ENCODE measurements at regions not wholly inside any gene's neighbourhood (a gene's known extent, or its start where the extent isn't known, plus 50 kb on each side); places are given as distances from the start of the nearest gene placed in this dataset.

DNA sequence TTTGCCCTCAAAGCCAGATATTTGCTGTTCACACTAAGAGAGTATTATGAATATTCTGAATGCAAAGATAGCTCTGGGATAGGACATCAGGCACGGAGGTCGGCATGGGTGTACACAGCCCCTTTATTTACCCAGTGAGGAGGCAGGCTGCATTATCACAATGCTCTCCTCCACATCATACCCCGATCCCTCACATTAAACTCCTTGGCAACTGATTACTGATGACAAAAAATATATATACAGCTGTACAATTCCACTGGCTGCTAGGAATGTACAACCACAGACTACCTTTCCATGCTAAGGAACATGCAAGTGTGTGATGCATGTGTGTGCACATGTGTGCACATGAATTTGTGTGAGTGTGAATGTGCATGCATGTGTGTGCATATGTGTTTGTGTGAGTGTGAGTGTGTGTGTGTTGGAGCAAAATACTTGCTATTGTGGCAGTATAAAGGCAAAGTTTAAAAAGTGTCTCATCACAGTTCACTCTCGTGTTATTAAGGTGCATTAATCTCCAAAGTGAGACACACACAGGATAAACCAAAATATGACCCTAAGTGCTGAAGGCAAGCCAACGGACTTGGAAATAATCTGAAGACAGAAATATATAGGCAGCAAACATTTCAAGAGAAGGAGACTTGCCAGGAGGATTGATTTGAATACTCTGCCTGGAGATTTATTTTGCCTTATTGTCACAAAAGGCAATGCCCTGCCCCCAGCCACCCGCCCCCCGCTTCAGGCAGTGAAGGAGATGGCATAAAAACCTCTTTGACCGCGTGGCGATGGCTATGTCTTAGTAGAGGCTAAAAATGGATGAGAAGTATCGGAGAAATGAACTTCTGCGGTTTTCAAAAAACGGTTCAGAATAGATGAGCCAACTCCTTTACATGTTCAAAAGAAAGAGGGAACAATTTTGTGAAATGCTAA, 274.8 kb downstream of the TSHZ3 start:
- Histone ChIP-seq H4K20me1 (replicated peaks in 1 of 2; ENCODE audit: control insufficient read depth in 1 of 2, insufficient read depth in 2 of 2, low read length in 2 of 2) (no peaks in the 10 kb centered on the region), H3K9me3 (ENCODE audit: insufficient read depth in 2 of 2, low read depth in 1 of 2, low read length in 1 of 2) (no peaks in the 10 kb centered on the region), H3K4me3 (ENCODE audit: extremely low read depth in 1 of 4, insufficient read depth in 2 of 4, low read depth in 3 of 4, low read length in 4 of 4) (no peak overlapping the region), H2AFZ (ENCODE audit: low read length) (no peak overlapping the region), H3K56ac (replicated peaks; ENCODE audit: insufficient read length, low read depth, low read length) (no peak overlapping the region), H2BK15ac (ENCODE audit: low read length) (no peak overlapping the region), H3K18ac (ENCODE audit: extremely low read depth, low read length) (no peak overlapping the region), H3K36me3 (ENCODE audit: control insufficient read depth in 2 of 4, insufficient read depth in 4 of 4, low read length in 3 of 4) (no peaks in the 10 kb centered on the region), H2AK5ac (ENCODE audit: low read depth, low read length) (no peak overlapping the region; the same call in 1 of the 2 replicates), H2BK12ac (ENCODE audit: low read depth, low read length) (no peak overlapping the region), H3K79me1 (ENCODE audit: low read depth, low read length) (no peaks in the 10 kb centered on the region; the same call in 1 of the 2 replicates), H2BK5ac (ENCODE audit: low read depth, low read length) (no peak overlapping the region), H3K23me2 (ENCODE audit: low read depth, low read length) (no peaks in the 10 kb centered on the region), H4K8ac (ENCODE audit: extremely low read depth, insufficient read depth, low read length) (no peak overlapping the region), H3K9ac (replicated peaks in 1 of 4; ENCODE audit: extremely low read depth in 1 of 4, low read depth in 3 of 4, low read length in 3 of 4) (no peak overlapping the region), H3K4me2 (ENCODE audit: insufficient read depth in 1 of 2, low read depth in 2 of 2, low read length in 2 of 2) (peak overlapping the region; percentile 15 to 22; a peak in 1 of 4 replicates), H2BK20ac (ENCODE audit: low read length) (no peak overlapping the region), H3K27ac (ENCODE audit: low read depth, low read length) (no peak overlapping the region), H4K5ac (ENCODE audit: insufficient read length, low read depth, low read length) (no peak overlapping the region), H3K27me3 (replicated peaks in 1 of 4; ENCODE audit: control insufficient read depth in 3 of 4, extremely low read depth in 1 of 4, insufficient read depth in 3 of 4, low read length in 3 of 4) (no peaks in the 10 kb centered on the region), H3K23ac (ENCODE audit: insufficient read length) (no peak overlapping the region), H3K4ac (replicated peaks; ENCODE audit: insufficient read length, low read depth, low read length) (peak overlapping the region; percentile 48), H2BK120ac (replicated peaks; ENCODE audit: low read depth, low read length) (no peak overlapping the region), H3K4me1 (replicated peaks in 1 of 4; ENCODE audit: control insufficient read depth in 3 of 4, insufficient read depth in 4 of 4, low read length in 3 of 4) (peaks cover 3 to 15% (median 7%) of the 10 kb centered on the region in 4 experiments; a peak in 4 of 7 replicates), H3K79me2 (ENCODE audit: control insufficient read depth in 1 of 2, insufficient read depth in 2 of 2, low read length in 2 of 2) (no peaks in the 10 kb centered on the region), H4K91ac (replicated peaks; ENCODE audit: insufficient read length, low read length) (no peak overlapping the region), H3K14ac (ENCODE audit: insufficient read length) (no peak overlapping the region)
- ChIA-PET POLR2A (ENCODE audit: partially characterized antibody) (no interaction called here), CTCF (ENCODE audit: partially characterized antibody) (interaction anchor here (0.6 to 1.9 kb wide), 2 partner anchors 20 to 1272 kb away, joined by 3 to 5 read pairs; no protein-coding TSS in a partner anchor)
- 65% methylated on average over 13 of the region's 13 CpGs; no CpG with 5 or more reads in 1 of the 2 experiments for WGBS, 2 experiments (ENCODE audit: extremely low coverage in 1 of 2, insufficient coverage in 1 of 2, insufficient read length in 1 of 2, insufficient replicate concordance in 2 of 2, low coverage in 1 of 2, low lambda C conversion rate in 2 of 2, missing lambda C conversion rate in 1 of 2)
- FAIRE-seq: no peak
- no peak for DNase-seq (ENCODE audit: low read depth in 1 of 2, low spot score in 2 of 2)
- TF ChIP-seq NANOG (IDR thresholded peaks at IDR 0.05; ENCODE audit: insufficient read depth, low read depth, low read length, poor library complexity, severe bottlenecking) (no peak), USF2 (IDR thresholded peaks at IDR 0.05; ENCODE audit: low read length) (no peak), SIRT6 (IDR thresholded peaks at IDR 0.05; ENCODE audit: low read length) (no peak), POLR2AphosphoS5 (IDR thresholded peaks at IDR 0.05; ENCODE audit: low read depth, low read length) (no peak), GTF2F1 (IDR thresholded peaks at IDR 0.05; ENCODE audit: borderline replicate concordance, low read depth, low read length) (no peak), CTBP2 (IDR thresholded peaks at IDR 0.05; ENCODE audit: borderline replicate concordance, insufficient read depth, insufficient read length, low read length) (no peak), KDM4A (IDR thresholded peaks at IDR 0.05; ENCODE audit: low read depth, low read length, severe bottlenecking) (no peak), NRF1 (IDR thresholded peaks at IDR 0.05; ENCODE audit: low read depth, low read length) (no peak), TAF7 (optimal IDR thresholded peaks at IDR 0.05; ENCODE audit: borderline replicate concordance, low read depth, low read length) (no peak), SIX5 (IDR thresholded peaks at IDR 0.05; ENCODE audit: low read depth, low read length) (no peak), GABPA (IDR thresholded peaks at IDR 0.05; ENCODE audit: borderline replicate concordance, insufficient read depth, low read length) (no peak)
